ENCODE measurements at regions not wholly inside any gene's neighbourhood (a gene's known extent, or its start where the extent isn't known, plus 50 kb on each side); places are given as distances from the start of the nearest gene placed in this dataset.

DNA sequence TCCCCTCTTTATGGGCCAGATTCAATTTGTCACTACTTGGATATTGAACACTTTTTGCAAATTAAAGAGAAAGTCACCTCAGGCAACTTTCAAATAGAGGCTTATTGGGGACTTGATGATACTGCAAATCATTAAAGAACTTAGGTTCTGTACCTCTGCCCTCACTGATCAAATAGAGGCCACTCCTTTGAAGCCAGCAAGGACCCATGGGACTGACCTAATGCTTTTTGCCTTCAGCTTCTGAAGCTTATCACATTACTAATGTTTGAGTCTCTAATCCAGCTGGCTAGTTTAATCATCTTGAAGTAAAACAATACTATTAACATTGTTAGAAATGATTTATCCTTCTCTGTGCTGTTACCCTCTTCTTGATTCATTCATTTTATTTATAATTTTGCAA, 93.0 kb upstream of the ZNF800 start:
- peaks cover 11% of the 10 kb centered on the region for H3K27me3 ChIP-seq (ENCODE audit: low read depth)
- DNase-seq = no peak
- TF ChIP-seq, protein P1, sequence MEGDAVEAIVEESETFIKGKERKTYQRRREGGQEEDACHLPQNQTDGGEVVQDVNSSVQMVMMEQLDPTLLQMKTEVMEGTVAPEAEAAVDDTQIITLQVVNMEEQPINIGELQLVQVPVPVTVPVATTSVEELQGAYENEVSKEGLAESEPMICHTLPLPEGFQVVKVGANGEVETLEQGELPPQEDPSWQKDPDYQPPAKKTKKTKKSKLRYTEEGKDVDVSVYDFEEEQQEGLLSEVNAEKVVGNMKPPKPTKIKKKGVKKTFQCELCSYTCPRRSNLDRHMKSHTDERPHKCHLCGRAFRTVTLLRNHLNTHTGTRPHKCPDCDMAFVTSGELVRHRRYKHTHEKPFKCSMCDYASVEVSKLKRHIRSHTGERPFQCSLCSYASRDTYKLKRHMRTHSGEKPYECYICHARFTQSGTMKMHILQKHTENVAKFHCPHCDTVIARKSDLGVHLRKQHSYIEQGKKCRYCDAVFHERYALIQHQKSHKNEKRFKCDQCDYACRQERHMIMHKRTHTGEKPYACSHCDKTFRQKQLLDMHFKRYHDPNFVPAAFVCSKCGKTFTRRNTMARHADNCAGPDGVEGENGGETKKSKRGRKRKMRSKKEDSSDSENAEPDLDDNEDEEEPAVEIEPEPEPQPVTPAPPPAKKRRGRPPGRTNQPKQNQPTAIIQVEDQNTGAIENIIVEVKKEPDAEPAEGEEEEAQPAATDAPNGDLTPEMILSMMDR (IDR thresholded peaks at IDR 0.05; ENCODE audit: borderline replicate concordance) = no peak
- no peaks in the 10 kb centered on the region for H3K36me3 ChIP-seq
- H3K4me3 ChIP-seq = no peak overlapping the region
- intact Hi-C loops (cut with micrococcal nuclease) = no loop called here
- peaks cover 11% of the 10 kb centered on the region for H3K9me3 ChIP-seq (replicated peaks)
- no peaks in the 10 kb centered on the region for H3K4me1 ChIP-seq
- H3K27ac ChIP-seq (replicated peaks) = no peak overlapping the region

GRCh38 chr7:127484954-127485353, 92.4 kb upstream of the ZNF800 start:
- Histone ChIP-seq H3K9me3 (replicated peaks) (peaks cover 11% of the 10 kb centered on the region), H3K4me3 (no peak overlapping the region), H3K27ac (replicated peaks) (no peak overlapping the region), H3K4me1 (no peaks in the 10 kb centered on the region), H3K36me3 (no peaks in the 10 kb centered on the region), H3K27me3 (ENCODE audit: low read depth) (peaks cover 16% of the 10 kb centered on the region)
- intact Hi-C loops (cut with micrococcal nuclease) = no loop called here
- no peak for DNase-seq
- TF ChIP-seq, protein P1 (IDR thresholded peaks at IDR 0.05; ENCODE audit: borderline replicate concordance) = no peak

GRCh38 chr7:127478461-127478860, 86.0 kb upstream of the ZNF800 start:
- H3K9me3 ChIP-seq (replicated peaks) = no peaks in the 10 kb centered on the region
- intact Hi-C loops (cut with micrococcal nuclease) = no loop called here
- no peak for DNase-seq
- TF ChIP-seq, protein P1 (IDR thresholded peaks at IDR 0.05; ENCODE audit: borderline replicate concordance) = no peak
- peaks cover 45% of the 10 kb centered on the region for H3K27me3 ChIP-seq (ENCODE audit: low read depth)
- no peaks in the 10 kb centered on the region for H3K4me1 ChIP-seq
- no peak overlapping the region for H3K4me3 ChIP-seq
- no peak overlapping the region for H3K27ac ChIP-seq (replicated peaks)
- no peaks in the 10 kb centered on the region for H3K36me3 ChIP-seq

GRCh38 chr7:127478024-127478355, 85.5 kb upstream of the ZNF800 start:
- H3K36me3 ChIP-seq = no peaks in the 10 kb centered on the region
- no peaks in the 10 kb centered on the region for H3K4me1 ChIP-seq
- H3K27ac ChIP-seq (replicated peaks) = no peak overlapping the region
- no peaks in the 10 kb centered on the region for H3K9me3 ChIP-seq (replicated peaks)
- H3K27me3 ChIP-seq (ENCODE audit: low read depth) = peaks cover 43% of the 10 kb centered on the region
- DNase-seq = no peak
- TF ChIP-seq, protein P1 (IDR thresholded peaks at IDR 0.05; ENCODE audit: borderline replicate concordance) = no peak
- no peak overlapping the region for H3K4me3 ChIP-seq
- intact Hi-C loops (cut with micrococcal nuclease) = no loop called here

GRCh38 chr7:127477295-127478023, 85.0 kb upstream of the ZNF800 start:
- no peaks in the 10 kb centered on the region for H3K36me3 ChIP-seq
- TF ChIP-seq, protein P1 (IDR thresholded peaks at IDR 0.05; ENCODE audit: borderline replicate concordance) = no peak
- H3K27ac ChIP-seq (replicated peaks) = no peak overlapping the region
- H3K27me3 ChIP-seq (ENCODE audit: low read depth) = peaks cover 42% of the 10 kb centered on the region
- intact Hi-C loops (cut with micrococcal nuclease) = no loop called here
- H3K4me1 ChIP-seq = no peaks in the 10 kb centered on the region
- no peak for DNase-seq
- H3K9me3 ChIP-seq (replicated peaks) = no peaks in the 10 kb centered on the region
- H3K4me3 ChIP-seq = no peak overlapping the region

Measured in left ventricle myocardium inferior (tissue), 1 donor.